ENCODE measurements at regions not wholly inside any gene's neighbourhood (a gene's known extent, or its start where the extent isn't known, plus 50 kb on each side); places are given as distances from the start of the nearest gene placed in this dataset.

DNA sequence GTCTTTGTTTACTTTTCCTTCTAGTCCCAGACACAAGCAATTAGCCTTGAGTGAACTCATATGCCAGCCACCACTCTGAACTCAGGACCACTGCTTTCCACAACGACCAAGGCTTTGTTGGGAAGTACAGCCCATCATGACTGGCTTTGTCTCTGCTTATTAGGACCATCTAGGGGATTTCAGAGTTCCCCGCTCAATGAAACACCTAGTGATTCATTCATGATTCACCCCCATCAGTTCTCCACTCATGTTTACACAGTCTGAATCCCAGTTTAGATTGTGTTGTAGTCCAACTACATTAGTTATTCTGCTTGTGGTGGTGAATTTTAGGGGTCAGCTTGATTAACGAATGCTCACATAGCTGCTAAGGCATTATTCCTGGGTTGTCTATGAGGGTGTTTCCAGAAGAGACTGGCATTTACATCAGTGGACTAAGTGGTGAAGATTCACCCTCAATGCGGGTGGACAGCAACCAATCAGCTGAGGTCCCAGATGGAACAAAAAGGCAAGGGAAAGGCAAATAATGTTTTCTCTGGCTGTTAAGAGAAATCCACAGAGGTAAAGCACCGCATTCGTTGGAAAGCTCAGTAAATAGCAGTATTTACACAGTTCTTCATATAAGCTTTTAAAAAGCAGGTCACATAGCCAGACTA is 122.7 kb downstream of the RGS21 start:
- H3K36me3 ChIP-seq: no peaks in the 10 kb centered on the region
- no peaks in the 10 kb centered on the region for H3K4me1 ChIP-seq
- no peak for TF ChIP-seq POLR2A (IDR thresholded peaks at IDR 0.05)
- no peak for TF ChIP-seq CTCF (IDR thresholded peaks at IDR 0.05)
- H3K9me3 ChIP-seq: no peaks in the 10 kb centered on the region
- H3K27me3 ChIP-seq: no peaks in the 10 kb centered on the region
- no peak overlapping the region for H3K27ac ChIP-seq
- DNase-seq: no peak
- H3K4me3 ChIP-seq: no peak overlapping the region

DNA sequence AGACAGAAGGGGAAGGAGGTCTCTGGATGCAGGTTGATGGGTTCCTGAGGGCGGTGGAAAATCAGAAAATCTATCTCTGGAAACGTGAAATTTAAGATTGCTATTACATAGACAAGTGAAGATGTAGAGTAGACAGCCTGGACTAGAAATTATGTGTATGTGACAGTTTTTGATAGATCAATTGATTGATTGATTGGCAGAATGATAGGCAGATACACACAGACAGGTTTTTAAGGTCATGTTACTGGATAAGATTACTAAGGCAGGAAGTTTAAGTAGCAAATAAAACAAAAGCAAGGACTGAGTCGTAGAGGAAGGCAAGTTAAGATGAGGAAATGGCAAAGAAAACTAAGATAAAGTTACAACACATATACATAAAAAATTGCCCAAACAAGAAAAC is 124.7 kb downstream of the RGS21 start:
- Histone ChIP-seq H3K36me3 (no peaks in the 10 kb centered on the region), H3K4me1 (no peaks in the 10 kb centered on the region), H3K4me3 (no peak overlapping the region), H3K27me3 (no peaks in the 10 kb centered on the region), H3K9me3 (no peaks in the 10 kb centered on the region), H3K27ac (no peak overlapping the region)
- TF ChIP-seq CTCF (IDR thresholded peaks at IDR 0.05): no peak
- TF ChIP-seq POLR2A (IDR thresholded peaks at IDR 0.05): no peak
- no peak for DNase-seq

GRCh38 chr1:192442736-192443135 is 125.9 kb downstream of the RGS21 start:
- DNase-seq: no peak
- no peak overlapping the region for H3K4me3 ChIP-seq
- H3K9me3 ChIP-seq: no peaks in the 10 kb centered on the region
- no peaks in the 10 kb centered on the region for H3K4me1 ChIP-seq
- H3K36me3 ChIP-seq: no peaks in the 10 kb centered on the region
- H3K27ac ChIP-seq: no peak overlapping the region
- no peak for TF ChIP-seq POLR2A (IDR thresholded peaks at IDR 0.05)
- TF ChIP-seq CTCF (IDR thresholded peaks at IDR 0.05): no peak
- H3K27me3 ChIP-seq: no peaks in the 10 kb centered on the region

GRCh38 chr1:192443616-192444015 is 126.8 kb downstream of the RGS21 start:
- no peak overlapping the region for H3K4me3 ChIP-seq
- H3K27ac ChIP-seq: no peak overlapping the region
- TF ChIP-seq CTCF (IDR thresholded peaks at IDR 0.05) (no peak), POLR2A (IDR thresholded peaks at IDR 0.05) (no peak)
- H3K36me3 ChIP-seq: no peaks in the 10 kb centered on the region
- no peak for DNase-seq
- no peaks in the 10 kb centered on the region for H3K4me1 ChIP-seq
- no peaks in the 10 kb centered on the region for H3K27me3 ChIP-seq
- H3K9me3 ChIP-seq: no peaks in the 10 kb centered on the region

DNA sequence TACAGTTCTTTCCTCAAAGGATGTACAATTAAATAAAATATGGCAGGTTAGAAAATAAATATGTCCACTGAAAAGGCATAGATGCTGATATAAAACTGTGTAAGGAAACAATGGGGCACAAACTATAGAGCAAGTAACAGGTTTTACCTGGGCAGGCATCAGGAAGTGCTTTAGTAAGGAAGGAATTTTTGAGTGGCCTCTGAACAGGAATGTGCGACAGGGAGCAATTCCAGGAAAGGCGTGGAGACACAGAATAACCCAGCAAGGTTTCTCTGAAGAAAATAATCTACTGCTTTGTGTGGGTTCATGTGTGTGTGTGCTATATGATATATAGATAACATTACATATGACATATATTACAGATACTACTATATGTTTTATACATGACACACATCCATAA is 128.4 kb downstream of the RGS21 start:
- DNase-seq: no peak
- no peak overlapping the region for H3K27ac ChIP-seq

More for the DNA sequence above, 128.4 kb downstream of the RGS21 start:
- Histone ChIP-seq H3K4me3 (no peak overlapping the region), H3K27me3 (no peaks in the 10 kb centered on the region), H3K4me1 (no peaks in the 10 kb centered on the region), H3K9me3 (no peaks in the 10 kb centered on the region), H3K36me3 (no peaks in the 10 kb centered on the region)
- no peak for TF ChIP-seq CTCF (IDR thresholded peaks at IDR 0.05)
- no peak for TF ChIP-seq POLR2A (IDR thresholded peaks at IDR 0.05)

All from Peyer's patch (tissue), 4 donors.